ENCODE measurements at regions not wholly inside any gene's neighbourhood (a gene's known extent, or its start where the extent isn't known, plus 50 kb on each side); places are given as distances from the start of the nearest gene placed in this dataset.

DNA sequence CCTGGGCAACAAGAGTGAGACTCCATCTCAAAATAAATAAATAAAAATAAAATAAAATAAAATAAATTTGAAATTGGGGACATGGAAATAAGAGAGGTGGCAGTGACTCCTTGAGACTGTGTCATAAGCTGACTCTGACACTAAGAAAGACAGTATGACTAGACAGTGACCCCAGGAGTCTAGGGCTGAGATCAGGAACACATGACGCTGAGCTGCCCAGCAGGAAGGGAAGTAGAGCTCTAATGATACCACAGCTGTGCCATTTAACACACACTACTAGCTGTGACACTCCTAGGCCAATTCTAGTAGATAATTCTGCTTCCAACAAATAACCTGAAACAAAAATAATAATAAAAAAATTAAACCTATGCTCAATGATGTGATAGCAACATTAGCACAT, 293.0 kb downstream of the SEC61B start:
- Histone ChIP-seq H3K9me3 (ENCODE audit: control insufficient read depth, insufficient read depth, low read length) (no peaks in the 10 kb centered on the region), H3K4me3 (ENCODE audit: low read depth, low read length) (no peak overlapping the region), H3K27ac (ENCODE audit: low read depth, low read length) (no peak overlapping the region), H3K27me3 (ENCODE audit: control insufficient read depth, insufficient read depth, low read length) (no peaks in the 10 kb centered on the region), H3K4me1 (ENCODE audit: control insufficient read depth, insufficient read depth, low read length) (no peaks in the 10 kb centered on the region), H3K36me3 (ENCODE audit: control insufficient read depth, insufficient read depth, low read length) (no peaks in the 10 kb centered on the region)
- no CpG with 5 or more reads among the region's 1 CpG for WGBS (ENCODE audit: insufficient coverage)
- no peak for DNase-seq (ENCODE audit: low read depth in 4 of 6, low spot score in 6 of 6)

DNA sequence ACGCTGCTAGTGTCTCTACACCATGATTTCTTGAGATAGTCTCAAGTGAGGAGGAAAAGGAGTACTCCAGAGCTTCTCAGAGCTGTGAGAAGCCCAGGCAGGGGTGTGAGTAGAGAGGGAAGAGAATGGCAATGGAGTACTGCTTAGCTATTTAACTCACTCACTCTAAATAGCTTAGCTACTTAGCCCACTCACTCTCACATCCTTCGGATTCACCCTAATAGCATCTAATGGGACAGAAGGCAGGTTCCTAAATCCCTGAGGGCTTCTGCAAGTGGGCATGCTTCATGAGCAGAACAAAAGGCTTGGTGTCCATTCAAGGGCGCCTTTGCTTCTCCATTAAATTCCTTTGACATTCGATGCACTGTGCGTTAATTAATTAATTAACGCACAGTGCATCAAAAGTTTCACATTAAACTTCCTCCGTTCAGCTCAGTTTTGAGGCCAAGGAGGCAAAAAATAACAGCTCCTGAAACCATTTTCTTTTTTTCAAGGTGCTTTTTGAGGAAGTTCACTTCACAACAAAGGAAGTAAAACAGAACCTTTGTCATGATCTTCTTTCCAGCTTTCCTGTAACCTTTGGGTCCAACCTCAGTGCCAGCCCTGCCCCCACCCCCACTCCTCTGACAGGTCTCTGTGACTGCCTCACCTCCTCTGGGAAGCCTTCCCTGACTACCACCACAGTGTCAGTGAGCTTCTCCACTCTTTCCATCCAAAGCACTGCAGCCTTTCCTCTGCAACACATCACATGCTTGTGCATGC, 294.0 kb downstream of the SEC61B start:
- no peak overlapping the region for H3K27ac ChIP-seq (ENCODE audit: low read depth, low read length)
- H3K9me3 ChIP-seq (ENCODE audit: control insufficient read depth, insufficient read depth, low read length) = no peaks in the 10 kb centered on the region
- H3K27me3 ChIP-seq (ENCODE audit: control insufficient read depth, insufficient read depth, low read length) = no peaks in the 10 kb centered on the region
- 75% methylated on average over 6 of the region's 7 CpGs for WGBS (ENCODE audit: insufficient coverage)
- H3K36me3 ChIP-seq (ENCODE audit: control insufficient read depth, insufficient read depth, low read length) = no peaks in the 10 kb centered on the region
- no peak for DNase-seq (ENCODE audit: low read depth in 4 of 6, low spot score in 6 of 6)
- H3K4me1 ChIP-seq (ENCODE audit: control insufficient read depth, insufficient read depth, low read length) = no peaks in the 10 kb centered on the region
- H3K4me3 ChIP-seq (ENCODE audit: low read depth, low read length) = no peak overlapping the region

DNA sequence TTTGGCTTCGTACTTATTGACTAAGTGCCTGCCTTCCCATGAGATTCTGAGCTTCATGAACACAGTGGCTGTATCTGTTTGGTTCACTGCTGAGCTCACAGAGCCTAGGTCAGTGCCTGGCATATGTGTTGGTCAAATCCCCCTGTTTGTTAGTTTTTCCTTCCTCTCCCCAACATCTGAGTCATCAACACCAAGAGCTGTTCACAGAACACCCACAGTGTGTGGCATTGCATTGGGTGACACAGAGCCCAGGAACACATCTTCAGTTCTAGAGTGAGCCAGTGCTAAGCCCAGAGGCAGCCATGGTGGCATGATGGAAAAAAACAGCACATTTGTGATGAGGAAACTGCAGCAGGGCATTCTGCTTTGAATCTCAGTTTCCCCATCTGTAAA, 294.6 kb downstream of the SEC61B start:
- no peaks in the 10 kb centered on the region for H3K4me1 ChIP-seq (ENCODE audit: control insufficient read depth, insufficient read depth, low read length)
- no peak overlapping the region for H3K27ac ChIP-seq (ENCODE audit: low read depth, low read length)
- H3K36me3 ChIP-seq (ENCODE audit: control insufficient read depth, insufficient read depth, low read length) = no peaks in the 10 kb centered on the region
- H3K4me3 ChIP-seq (ENCODE audit: low read depth, low read length) = no peak overlapping the region
- no peak for DNase-seq (ENCODE audit: low read depth in 4 of 6, low spot score in 6 of 6)
- no peaks in the 10 kb centered on the region for H3K27me3 ChIP-seq (ENCODE audit: control insufficient read depth, insufficient read depth, low read length)
- 100% methylated on average over 1 of the region's 1 CpG for WGBS (ENCODE audit: insufficient coverage)
- no peaks in the 10 kb centered on the region for H3K9me3 ChIP-seq (ENCODE audit: control insufficient read depth, insufficient read depth, low read length)

DNA sequence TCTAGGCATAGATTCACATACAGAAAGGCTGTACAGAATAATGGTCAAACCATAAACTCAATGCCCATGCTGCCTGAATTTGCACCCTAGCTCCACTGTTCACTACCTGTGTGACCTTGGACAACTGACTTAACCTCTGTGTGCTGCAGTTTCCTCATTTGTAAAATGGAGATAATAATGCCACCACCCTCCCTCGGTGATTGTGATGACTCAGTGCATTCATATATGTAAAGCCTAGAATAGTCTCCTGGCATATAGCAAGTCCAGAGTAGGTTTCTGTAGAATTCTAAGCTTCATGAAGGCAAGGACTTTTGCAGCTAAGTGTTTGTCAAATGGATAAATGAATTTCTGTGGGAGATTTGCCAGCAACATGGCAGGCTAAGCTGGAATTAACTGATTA, 297.8 kb upstream of the NR4A3 start:
- Histone ChIP-seq H3K4me1 (ENCODE audit: control insufficient read depth, insufficient read depth, low read length) (no peaks in the 10 kb centered on the region), H3K4me3 (ENCODE audit: low read depth, low read length) (no peak overlapping the region), H3K36me3 (ENCODE audit: control insufficient read depth, insufficient read depth, low read length) (no peaks in the 10 kb centered on the region), H3K27me3 (ENCODE audit: control insufficient read depth, insufficient read depth, low read length) (no peaks in the 10 kb centered on the region), H3K27ac (ENCODE audit: low read depth, low read length) (no peak overlapping the region), H3K9me3 (ENCODE audit: control insufficient read depth, insufficient read depth, low read length) (no peaks in the 10 kb centered on the region)
- WGBS (ENCODE audit: insufficient coverage) = no CpG with 5 or more reads among the region's 1 CpG
- DNase-seq (ENCODE audit: low read depth in 4 of 6, low spot score in 6 of 6) = no peak

DNA sequence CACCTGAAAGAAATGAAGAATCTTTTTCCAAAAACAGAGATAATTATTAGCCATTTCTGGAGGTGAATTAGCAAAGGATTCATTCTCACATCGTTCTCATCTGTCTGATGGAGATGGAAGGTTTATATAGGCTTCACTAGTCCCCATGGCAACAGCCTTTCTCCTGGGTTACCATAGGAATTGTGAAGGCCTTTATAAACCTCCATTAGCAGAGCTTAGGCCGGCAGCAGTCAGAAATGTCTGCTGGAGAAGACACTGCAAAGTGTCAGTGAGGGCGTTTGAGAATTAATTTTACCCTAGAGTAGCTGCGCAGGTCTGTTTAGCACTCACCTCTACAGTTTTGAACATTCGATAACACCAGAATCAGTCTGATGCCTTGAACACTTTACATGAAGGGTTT, 290.4 kb upstream of the NR4A3 start:
- no peaks in the 10 kb centered on the region for H3K4me1 ChIP-seq (ENCODE audit: control insufficient read depth, insufficient read depth, low read length)
- DNase-seq (ENCODE audit: low read depth in 4 of 6, low spot score in 6 of 6) = peak in 5 of 6 donors; percentile 4 to 83 (median 45)
- H3K9me3 ChIP-seq (ENCODE audit: control insufficient read depth, insufficient read depth, low read length) = no peaks in the 10 kb centered on the region
- H3K27ac ChIP-seq (ENCODE audit: low read depth, low read length) = no peak overlapping the region
- no peaks in the 10 kb centered on the region for H3K27me3 ChIP-seq (ENCODE audit: control insufficient read depth, insufficient read depth, low read length)
- no peaks in the 10 kb centered on the region for H3K36me3 ChIP-seq (ENCODE audit: control insufficient read depth, insufficient read depth, low read length)
- no peak overlapping the region for H3K4me3 ChIP-seq (ENCODE audit: low read depth, low read length)
- 31% methylated on average over 4 of the region's 5 CpGs for WGBS (ENCODE audit: insufficient coverage)

DNA sequence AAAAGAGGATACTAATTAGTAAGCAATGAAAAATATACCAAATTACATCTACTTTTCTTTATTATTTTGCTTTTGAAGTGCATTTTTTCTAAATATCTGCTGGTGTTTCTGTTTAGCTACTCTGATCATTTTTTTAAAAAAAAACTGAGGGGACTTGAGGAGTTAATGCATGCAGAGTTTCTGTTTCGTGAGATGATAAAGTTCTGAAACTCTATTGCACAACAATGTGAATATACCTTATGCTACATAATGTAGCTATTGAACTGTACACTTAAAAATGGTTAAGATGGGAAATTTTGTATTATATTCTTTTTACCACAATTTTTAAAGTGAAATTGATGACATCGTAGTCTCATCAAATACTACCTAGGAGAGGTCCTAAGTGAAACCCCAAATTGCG, 288.3 kb upstream of the NR4A3 start:
- Histone ChIP-seq H3K9me3 (ENCODE audit: control insufficient read depth, insufficient read depth, low read length) (no peaks in the 10 kb centered on the region), H3K4me1 (ENCODE audit: control insufficient read depth, insufficient read depth, low read length) (no peaks in the 10 kb centered on the region), H3K4me3 (ENCODE audit: low read depth, low read length) (no peak overlapping the region), H3K27ac (ENCODE audit: low read depth, low read length) (no peak overlapping the region), H3K27me3 (ENCODE audit: control insufficient read depth, insufficient read depth, low read length) (no peaks in the 10 kb centered on the region), H3K36me3 (ENCODE audit: control insufficient read depth, insufficient read depth, low read length) (no peaks in the 10 kb centered on the region)
- no peak for DNase-seq (ENCODE audit: low read depth in 4 of 6, low spot score in 6 of 6)
- WGBS (ENCODE audit: insufficient coverage) = 92% methylated on average over 2 of the region's 3 CpGs

DNA sequence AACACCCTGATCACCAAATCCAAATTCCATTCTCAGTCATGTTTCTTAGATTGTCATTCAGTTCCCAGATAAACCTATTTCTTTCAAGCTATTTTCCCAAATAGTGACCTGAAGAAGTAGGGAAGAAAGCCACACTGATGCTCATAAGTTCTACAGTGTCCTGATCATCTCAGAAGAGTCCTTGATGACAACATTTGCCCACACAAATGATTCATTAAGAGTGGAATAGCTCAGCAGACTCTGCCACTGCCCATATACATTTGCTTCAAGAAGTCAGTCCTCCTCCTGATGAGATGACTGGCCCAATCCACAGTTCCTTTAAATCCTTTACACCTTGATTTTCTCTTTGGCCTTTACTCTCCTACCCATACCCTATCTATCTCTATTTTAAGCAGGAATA, 283.7 kb upstream of the NR4A3 start:
- Histone ChIP-seq H3K9me3 (ENCODE audit: control insufficient read depth, insufficient read depth, low read length) (no peaks in the 10 kb centered on the region), H3K36me3 (ENCODE audit: control insufficient read depth, insufficient read depth, low read length) (no peaks in the 10 kb centered on the region), H3K27me3 (ENCODE audit: control insufficient read depth, insufficient read depth, low read length) (no peaks in the 10 kb centered on the region), H3K4me3 (ENCODE audit: low read depth, low read length) (no peak overlapping the region), H3K4me1 (ENCODE audit: control insufficient read depth, insufficient read depth, low read length) (no peaks in the 10 kb centered on the region), H3K27ac (ENCODE audit: low read depth, low read length) (no peak overlapping the region)
- no peak for DNase-seq (ENCODE audit: low read depth in 4 of 6, low spot score in 6 of 6)

DNA sequence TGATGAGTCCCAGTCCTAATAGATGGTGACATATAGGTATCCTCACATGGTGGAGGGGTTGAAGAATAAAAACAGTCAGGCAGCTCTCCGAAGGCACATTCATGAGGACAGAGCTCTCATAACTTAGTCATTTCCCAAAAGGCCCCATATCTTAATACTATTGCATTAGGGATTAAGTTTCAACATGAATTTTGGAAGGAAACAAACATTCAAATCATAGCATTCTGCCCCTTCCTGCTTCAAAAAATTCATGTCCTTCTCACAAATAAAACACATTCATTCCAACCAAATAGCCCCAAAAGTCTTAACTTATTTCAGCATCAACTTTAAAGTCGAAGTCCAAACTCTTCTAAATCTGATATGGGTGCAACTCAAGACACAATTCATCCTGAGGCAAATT, 277.2 kb upstream of the NR4A3 start:
- H3K27me3 ChIP-seq (ENCODE audit: control insufficient read depth, insufficient read depth, low read length) = no peaks in the 10 kb centered on the region
- no peaks in the 10 kb centered on the region for H3K36me3 ChIP-seq (ENCODE audit: control insufficient read depth, insufficient read depth, low read length)
- no peak overlapping the region for H3K27ac ChIP-seq (ENCODE audit: low read depth, low read length)
- H3K4me1 ChIP-seq (ENCODE audit: control insufficient read depth, insufficient read depth, low read length) = no peaks in the 10 kb centered on the region
- no peaks in the 10 kb centered on the region for H3K9me3 ChIP-seq (ENCODE audit: control insufficient read depth, insufficient read depth, low read length)
- no peak overlapping the region for H3K4me3 ChIP-seq (ENCODE audit: low read depth, low read length)
- no peak for DNase-seq (ENCODE audit: low read depth in 4 of 6, low spot score in 6 of 6)
- WGBS (ENCODE audit: insufficient coverage) = no CpG with 5 or more reads among the region's 2 CpGs

DNA sequence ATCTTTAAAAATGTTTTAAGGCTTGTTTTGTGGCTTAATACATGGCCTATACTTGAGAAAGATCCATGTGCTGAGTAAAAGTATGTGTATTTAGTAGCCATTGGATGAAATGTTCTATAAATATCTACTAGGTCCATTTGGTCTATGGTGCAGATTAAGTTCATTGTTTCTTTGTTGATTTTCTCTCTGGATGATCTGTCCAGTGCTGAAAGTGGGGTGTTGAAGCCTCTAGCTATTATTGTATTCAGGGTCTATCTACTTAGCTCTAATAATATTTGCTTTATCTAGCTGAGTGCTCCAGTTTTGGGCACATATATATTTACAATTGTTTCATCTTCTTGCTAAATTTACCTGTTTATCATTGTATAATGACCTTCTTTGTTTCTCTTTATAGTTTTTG, 272.2 kb upstream of the NR4A3 start:
- H3K27me3 ChIP-seq (ENCODE audit: control insufficient read depth, insufficient read depth, low read length) = no peaks in the 10 kb centered on the region
- H3K4me3 ChIP-seq (ENCODE audit: low read depth, low read length) = no peak overlapping the region
- no peaks in the 10 kb centered on the region for H3K4me1 ChIP-seq (ENCODE audit: control insufficient read depth, insufficient read depth, low read length)
- no peaks in the 10 kb centered on the region for H3K36me3 ChIP-seq (ENCODE audit: control insufficient read depth, insufficient read depth, low read length)
- H3K27ac ChIP-seq (ENCODE audit: low read depth, low read length) = no peak overlapping the region
- DNase-seq (ENCODE audit: low read depth in 4 of 6, low spot score in 6 of 6) = no peak
- H3K9me3 ChIP-seq (ENCODE audit: control insufficient read depth, insufficient read depth, low read length) = no peaks in the 10 kb centered on the region

DNA sequence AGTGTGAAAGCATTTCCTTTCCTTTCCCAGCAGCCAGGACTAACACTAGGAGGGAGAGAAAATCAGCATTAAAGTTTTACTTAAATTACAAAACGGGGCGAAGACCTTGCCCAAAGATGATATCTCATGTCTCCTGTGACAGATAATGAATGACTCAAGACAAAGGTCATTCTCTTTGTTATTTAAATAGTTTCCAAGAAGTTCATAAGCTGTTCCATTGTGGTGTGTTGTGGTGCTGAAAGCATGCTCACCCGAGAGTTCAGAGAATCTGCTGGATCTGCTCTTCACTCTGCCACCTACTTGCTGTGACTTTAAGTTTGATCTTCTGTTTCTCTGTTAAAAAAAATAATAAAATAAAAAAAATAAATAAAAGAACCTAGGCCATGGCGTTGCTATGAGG, 265.9 kb upstream of the NR4A3 start:
- peaks cover 1% of the 10 kb centered on the region for H3K9me3 ChIP-seq (ENCODE audit: control insufficient read depth, insufficient read depth, low read length)
- no peak overlapping the region for H3K4me3 ChIP-seq (ENCODE audit: low read depth, low read length)
- no peaks in the 10 kb centered on the region for H3K4me1 ChIP-seq (ENCODE audit: control insufficient read depth, insufficient read depth, low read length)
- H3K27me3 ChIP-seq (ENCODE audit: control insufficient read depth, insufficient read depth, low read length) = no peaks in the 10 kb centered on the region
- WGBS (ENCODE audit: insufficient coverage) = no CpG with 5 or more reads among the region's 4 CpGs
- H3K27ac ChIP-seq (ENCODE audit: low read depth, low read length) = no peak overlapping the region
- H3K36me3 ChIP-seq (ENCODE audit: control insufficient read depth, insufficient read depth, low read length) = no peaks in the 10 kb centered on the region
- no peak for DNase-seq (ENCODE audit: low read depth in 4 of 6, low spot score in 6 of 6)
